GM12878 (cell line): ENCODE measurements at regions not wholly inside any gene's neighbourhood (a gene's known extent, or its start where the extent isn't known, plus 50 kb on each side); places are given as distances from the start of the nearest gene placed in this dataset.

Experiments used
- CTCF ChIP-seq, 3 experiments: IDR thresholded peaks in 2 of 3; conservative IDR thresholded peaks in 1 of 3; 2 replicates each; pipeline ENCODE4 v1.5.1; 2011; ENCODE audit warnings: low read depth in 3 of 3, low read length in 3 of 3, mild to moderate bottlenecking in 3 of 3, control low read depth in 2 of 3, moderate library complexity in 2 of 3, inconsistent platforms in 1 of 3, mixed read lengths in 1 of 3; ENCODE audit not compliant: control insufficient read depth in 2 of 3, insufficient read depth in 1 of 3; ENCODE audit errors: extremely low read depth in 1 of 3
- EP300 ChIP-seq, 2 experiments: fragments of 150-350 bp in 1 of 2; IDR thresholded peaks; 2 replicates each; pipeline ENCODE4 v1.6.1; 2011 to 2012; ENCODE audit warnings: low read depth in 2 of 2, low read length in 2 of 2, borderline replicate concordance in 1 of 2, improper control_type of control experiment in 1 of 2, inconsistent platforms in 1 of 2; ENCODE audit not compliant: control insufficient read depth in 1 of 2
- EZH2 ChIP-seq: IDR thresholded peaks from 2 replicates; pipeline ENCODE4 v1.6.1; 2012; ENCODE audit warnings: low read depth, mild to moderate bottlenecking, control low read depth, inconsistent platforms, low read length, borderline replicate concordance; ENCODE audit not compliant: control insufficient read depth
- FOS ChIP-seq: IDR thresholded peaks from 3 replicates; pipeline ENCODE4 v1.6.1; 2011; ENCODE audit warnings: borderline replicate concordance; ENCODE audit not compliant: insufficient read length; ENCODE audit errors: extremely low read depth
- PAX8 ChIP-seq: fragments of 450-650 bp; IDR thresholded peaks from 2 replicates; pipeline ENCODE4 v1.6.1; 2017; ENCODE audit warnings: mild to moderate bottlenecking, moderate library complexity
- PML ChIP-seq: IDR thresholded peaks from 2 replicates; pipeline ENCODE4 v1.6.1; 2012; ENCODE audit warnings: low read length, inconsistent platforms
- POLR2AphosphoS5 ChIP-seq: IDR thresholded peaks from 2 replicates; pipeline ENCODE4 v1.6.1; 2011; ENCODE audit warnings: mild to moderate bottlenecking, low read length, inconsistent platforms
- REST ChIP-seq: IDR thresholded peaks from 2 replicates; pipeline ENCODE4 v1.6.1; 2012; ENCODE audit warnings: mild to moderate bottlenecking, low read depth, low read length
- SIX5 ChIP-seq: IDR thresholded peaks from 2 replicates; pipeline ENCODE4 v1.6.1; 2011; ENCODE audit warnings: mild to moderate bottlenecking, low read depth, low read length, moderate library complexity; ENCODE audit not compliant: severe bottlenecking
- TCF12 ChIP-seq: IDR thresholded peaks from 2 replicates; pipeline ENCODE4 v1.6.1; 2011; ENCODE audit warnings: low read depth, mild to moderate bottlenecking, low read length
- YY1 ChIP-seq: IDR thresholded peaks from 2 replicates; pipeline ENCODE4 v1.6.1; 2011; ENCODE audit warnings: low read depth, mild to moderate bottlenecking, low read length

GRCh38 chr12:93091886-93092648 lies 163.0 kb upstream of the EEA1 start:
- no peak for TF ChIP-seq CTCF (IDR thresholded peaks at IDR 0.05 in 2 of 3, conservative IDR thresholded peaks at IDR 0.05 in 1 of 3; ENCODE audit: control insufficient read depth in 2 of 3, extremely low read depth in 1 of 3, insufficient read depth in 1 of 3, low read depth in 3 of 3, low read length in 3 of 3)
- TF ChIP-seq EP300 (IDR thresholded peaks at IDR 0.05; ENCODE audit: borderline replicate concordance in 1 of 2, control insufficient read depth in 1 of 2, low read depth in 2 of 2, low read length in 2 of 2): no peak
- TF ChIP-seq PML: no peak
- TF ChIP-seq POLR2AphosphoS5: no peak
- no peak for TF ChIP-seq FOS
- no peak for TF ChIP-seq PAX8
- no peak for TF ChIP-seq YY1
- TF ChIP-seq TCF12: no peak
- TF ChIP-seq EZH2: no peak
- TF ChIP-seq REST: no peak
- no peak for TF ChIP-seq SIX5
